SU-DHL-6 (cell line): ENCODE measurements at regions not wholly inside any gene's neighbourhood (a gene's known extent, or its start where the extent isn't known, plus 50 kb on each side); places are given as distances from the start of the nearest gene placed in this dataset.

Source experiments
- H2AFZ ChIP-seq: fragments of 200-600 bp; sonication (generic); 2 replicates; pipeline ENCODE4 v1.6.1; 2014; ENCODE audit warnings: low read depth, mild to moderate bottlenecking, moderate library complexity, mixed read lengths, antibody characterized with exemption, low read length; ENCODE audit not compliant: severe bottlenecking
- H3F3A ChIP-seq: fragments of 200-600 bp; shearing (Covaris generic); 2 replicates; pipeline ENCODE4 v1.6.0; 2016; ENCODE audit warnings: antibody characterized with exemption, mild to moderate bottlenecking; ENCODE audit not compliant: insufficient read depth
- H3K27ac ChIP-seq: fragments of 200-600 bp; sonication (generic); 2 replicates; pipeline ENCODE4 v1.5.1; 2016; ENCODE audit warnings: low read depth, mild to moderate bottlenecking, low read length, moderate library complexity, mixed read lengths
- H3K27me3 ChIP-seq: fragments of 200-600 bp; sonication (generic), shearing (Covaris generic); 2 replicates; pipeline ENCODE4 v1.6.0; 2014; ENCODE audit warnings: mild to moderate bottlenecking, low read length
- H3K36me3 ChIP-seq: fragments of 200-600 bp; sonication (generic); 2 replicates; pipeline ENCODE4 v1.6.1; 2014; ENCODE audit warnings: mild to moderate bottlenecking, low read length, mixed read lengths
- H3K4me2 ChIP-seq: fragments of 300-600, 200-600 bp; shearing (Covaris generic), sonication (generic); 2 replicates; pipeline ENCODE4 v1.6.0; 2014; ENCODE audit warnings: low read length, low read depth, mild to moderate bottlenecking; ENCODE audit not compliant: poor library complexity, severe bottlenecking
- H3K4me3 ChIP-seq: fragments of 200-600 bp; sonication (generic); 2 replicates; pipeline ENCODE4 v1.5.1; 2014; ENCODE audit warnings: antibody characterized with exemption, low read length, mild to moderate bottlenecking, mixed read lengths; ENCODE audit not compliant: insufficient read depth, poor library complexity, severe bottlenecking
- H3K79me2 ChIP-seq: fragments of 200-600 bp; sonication (generic); 2 replicates; pipeline ENCODE4 v1.6.1; 2014; ENCODE audit warnings: mild to moderate bottlenecking, low read length, moderate library complexity; ENCODE audit not compliant: insufficient read depth
- H3K9ac ChIP-seq: fragments of 200-600 bp; sonication (generic); 2 replicates; pipeline ENCODE4 v1.7.0; 2014; ENCODE audit warnings: mild to moderate bottlenecking, low read length
- H3K9me2 ChIP-seq: fragments of 200-600 bp; sonication (generic); replicated peaks from 2 replicates; pipeline ENCODE4 v1.6.1; 2014; ENCODE audit warnings: low read length; ENCODE audit not compliant: insufficient read depth
- H3K9me3 ChIP-seq: fragments of 200-600 bp; sonication (generic); 2 replicates; pipeline ENCODE4 v1.6.1; 2014; ENCODE audit warnings: low read length, mixed read lengths; ENCODE audit not compliant: insufficient read depth
- H4K20me1 ChIP-seq: fragments of 200-600 bp; sonication (generic); 2 replicates; pipeline ENCODE4 v1.6.1; 2014; ENCODE audit warnings: low read depth, mild to moderate bottlenecking, antibody characterized with exemption, low read length, moderate library complexity, mixed read lengths
- CTCF ChIP-seq: fragments of 200-600 bp; sonication (generic); IDR thresholded peaks from one replicate; pipeline ENCODE4 v1.5.1; 2017; ENCODE audit warnings: antibody characterized with exemption, mild to moderate bottlenecking, low read length, moderate library complexity; ENCODE audit not compliant: insufficient read depth, poor library complexity, severe bottlenecking
- EZH2phosphoT487 ChIP-seq: fragments of 200-600 bp; sonication (generic), shearing (Covaris generic); conservative IDR thresholded peaks from 2 replicates; pipeline ENCODE4 v1.6.1; 2018; ENCODE audit warnings: mild to moderate bottlenecking, antibody characterized with exemption, low read length, moderate library complexity, mixed read lengths

GRCh38 chr12:45584336-45584735 lies 145.2 kb upstream of the ARID2 start:
- Histone ChIP-seq H3K27ac (no peak overlapping the region), H3K9ac (no peak overlapping the region), H3K27me3 (no peaks in the 10 kb centered on the region), H2AFZ (no peak overlapping the region), H3K4me3 (no peak overlapping the region), H3F3A (no peaks in the 10 kb centered on the region), H3K4me2 (no peak overlapping the region), H3K79me2 (no peaks in the 10 kb centered on the region), H3K9me2 (no peaks in the 10 kb centered on the region), H4K20me1 (no peaks in the 10 kb centered on the region), H3K9me3 (no peaks in the 10 kb centered on the region), H3K36me3 (no peaks in the 10 kb centered on the region)
- TF ChIP-seq CTCF, result no peak

DNA sequence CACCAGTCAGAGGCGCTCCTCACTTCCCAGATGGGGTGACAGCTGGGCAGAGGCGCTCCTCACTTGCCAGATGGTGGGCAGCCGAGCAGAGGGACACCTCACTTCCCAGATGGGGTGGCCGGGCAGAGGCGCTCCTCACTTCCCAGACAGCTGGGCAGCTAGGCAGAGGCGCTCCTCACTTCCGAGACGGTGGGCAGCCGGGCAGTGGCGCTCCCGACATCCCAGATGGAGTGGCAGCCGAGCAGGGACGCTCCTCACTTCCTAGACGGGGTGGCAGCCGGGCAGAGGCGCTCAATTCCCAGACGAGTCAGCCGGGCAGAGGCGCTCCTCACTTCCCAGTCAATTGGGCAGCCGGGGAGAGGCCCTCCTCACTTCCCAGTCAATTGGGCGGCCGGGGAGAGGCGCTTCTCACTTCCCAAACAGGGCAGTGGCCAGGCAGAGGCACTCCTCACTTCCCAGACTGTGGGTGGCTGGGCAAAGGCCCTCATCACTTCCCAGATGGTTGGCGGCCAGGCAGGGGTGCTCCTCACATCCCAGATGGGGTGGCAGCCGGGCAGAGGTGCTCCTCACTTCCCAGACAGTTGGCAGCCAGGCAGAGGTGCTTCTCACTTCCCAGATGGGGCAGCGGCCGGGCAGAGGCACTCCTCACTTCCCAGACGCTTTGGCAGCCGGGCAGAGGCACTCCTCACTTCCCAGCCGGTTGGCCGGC lies 143.8 kb upstream of the ARID2 start:
- no peaks in the 10 kb centered on the region for H3K9me2 ChIP-seq

GRCh38 chr12:45586486-45586885 lies 143.0 kb upstream of the ARID2 start:
- Histone ChIP-seq H4K20me1 (no peaks in the 10 kb centered on the region), H3K36me3 (no peaks in the 10 kb centered on the region), H3K27me3 (no peaks in the 10 kb centered on the region), H2AFZ (no peak overlapping the region), H3K27ac (no peak overlapping the region), H3K9me2 (no peaks in the 10 kb centered on the region), H3K9me3 (no peaks in the 10 kb centered on the region), H3F3A (no peaks in the 10 kb centered on the region), H3K79me2 (no peaks in the 10 kb centered on the region), H3K4me2 (no peak overlapping the region), H3K9ac (no peak overlapping the region), H3K4me3 (no peak overlapping the region)
- TF ChIP-seq CTCF (no peak), EZH2phosphoT487 (no peak)

More for the DNA sequence above, 143.8 kb upstream of the ARID2 start:
- no peak overlapping the region for H2AFZ ChIP-seq
- no peaks in the 10 kb centered on the region for H3K79me2 ChIP-seq
- TF ChIP-seq CTCF (no peak), EZH2phosphoT487 (no peak)
- H3K9me3 ChIP-seq, result no peaks in the 10 kb centered on the region
- no peaks in the 10 kb centered on the region for H3K36me3 ChIP-seq
- no peak overlapping the region for H3K4me3 ChIP-seq
- H3F3A ChIP-seq, result no peaks in the 10 kb centered on the region
- H3K9ac ChIP-seq, result no peak overlapping the region
- no peak overlapping the region for H3K27ac ChIP-seq
- H4K20me1 ChIP-seq, result no peaks in the 10 kb centered on the region
- no peak overlapping the region for H3K4me2 ChIP-seq
- no peaks in the 10 kb centered on the region for H3K27me3 ChIP-seq
